Ishikawa (cell line): ENCODE measurements at regions not wholly inside any gene's neighbourhood (a gene's known extent, or its start where the extent isn't known, plus 50 kb on each side); places are given as distances from the start of the nearest gene placed in this dataset.

Experiments
- CEBPB ChIP-seq: IDR thresholded peaks from 2 replicates; pipeline ENCODE4 v1.6.1; 2012
- CREB1 ChIP-seq: IDR thresholded peaks from 2 replicates; pipeline ENCODE4 v1.6.1; 2012; ENCODE audit warnings: low read depth
- EGR1 ChIP-seq: IDR thresholded peaks from 2 replicates; pipeline ENCODE4 v1.6.1; 2012
- EP300 ChIP-seq: IDR thresholded peaks from 2 replicates; pipeline ENCODE4 v1.6.1; 2012; ENCODE audit warnings: borderline replicate concordance
- FOXM1 ChIP-seq: IDR thresholded peaks from 2 replicates; pipeline ENCODE4 v1.6.1; 2012; ENCODE audit warnings: low read depth, borderline replicate concordance
- MAX ChIP-seq: IDR thresholded peaks from 2 replicates; pipeline ENCODE4 v1.6.1; 2012
- NFIC ChIP-seq: IDR thresholded peaks from 2 replicates; pipeline ENCODE4 v1.6.1; 2012
- RAD21 ChIP-seq: IDR thresholded peaks from 2 replicates; pipeline ENCODE4 v1.6.1; 2012; ENCODE audit warnings: low read depth
- REST ChIP-seq: IDR thresholded peaks from 2 replicates; pipeline ENCODE4 v1.6.1; 2012; ENCODE audit warnings: low read depth, mild to moderate bottlenecking
- TAF1 ChIP-seq: IDR thresholded peaks from 2 replicates; pipeline ENCODE4 v1.6.1; 2012; ENCODE audit warnings: low read depth, mild to moderate bottlenecking
- TCF12 ChIP-seq: IDR thresholded peaks from 2 replicates; pipeline ENCODE4 v1.6.1; 2012; ENCODE audit warnings: low read depth
- TEAD4 ChIP-seq: IDR thresholded peaks from 2 replicates; pipeline ENCODE4 v1.6.1; 2012
- USF1 ChIP-seq: IDR thresholded peaks from 2 replicates; pipeline ENCODE4 v1.6.1; 2012
- YY1 ChIP-seq: IDR thresholded peaks from 2 replicates; pipeline ENCODE4 v1.6.1; 2012; ENCODE audit warnings: low read depth
- ZBTB7A ChIP-seq: IDR thresholded peaks from 2 replicates; pipeline ENCODE4 v1.6.1; 2012; ENCODE audit warnings: low read depth

GRCh38 chr13:99122171-99122570, 78.5 kb upstream of the UBAC2 start:
- no peak for TF ChIP-seq EGR1
- TF ChIP-seq EP300 = no peak
- TF ChIP-seq CREB1 = no peak
- no peak for TF ChIP-seq MAX

- TF ChIP-seq YY1 (no peak), USF1 (no peak), NFIC (no peak), ZBTB7A (no peak), MAX (no peak), CREB1 (no peak), EP300 (no peak), TCF12 (no peak), RAD21 (no peak)
Measured at GRCh38 chr13:99123101-99124045, 77.3 kb upstream of the UBAC2 start.

GRCh38 chr13:99124046-99124400, 76.6 kb upstream of the UBAC2 start:
- TF ChIP-seq TAF1 = no peak
- TF ChIP-seq EGR1 = no peak
- no peak for TF ChIP-seq REST
- TF ChIP-seq USF1 = no peak
- TF ChIP-seq YY1 = no peak
- no peak for TF ChIP-seq TEAD4
- no peak for TF ChIP-seq ZBTB7A
- TF ChIP-seq RAD21 = no peak

- TF ChIP-seq EP300 (peak; percentile 45; the same call in 1 of the 2 replicates), FOXM1 (peak; percentile 46; the same call in 1 of the 2 replicates), TCF12 (peak; percentile 33; the same call in 1 of the 2 replicates), USF1 (no peak), MAX (peak; percentile 21; the same call in 1 of the 2 replicates), CEBPB (0 out of 2 replicates have a peak, but pooled peaks have one; percentile 22)
Measured at GRCh38 chr13:99124794-99125316, 75.8 kb upstream of the UBAC2 start.

GRCh38 chr13:99125326-99125915, 75.2 kb upstream of the UBAC2 start:
- TF ChIP-seq NFIC (no peak), ZBTB7A (no peak), TAF1 (no peak)

GRCh38 chr13:99126821-99127220, 73.8 kb upstream of the UBAC2 start:
- TF ChIP-seq NFIC = no peak
- no peak for TF ChIP-seq ZBTB7A
- TF ChIP-seq CREB1 = no peak
- TF ChIP-seq TEAD4 = no peak
- TF ChIP-seq CEBPB = no peak
- TF ChIP-seq EP300 = no peak
- no peak for TF ChIP-seq EGR1
- no peak for TF ChIP-seq RAD21
- no peak for TF ChIP-seq YY1
- no peak for TF ChIP-seq TCF12
- TF ChIP-seq USF1 = no peak
- no peak for TF ChIP-seq FOXM1
- no peak for TF ChIP-seq TAF1
- no peak for TF ChIP-seq MAX
- no peak for TF ChIP-seq REST
